Kidney epithelial cell (primary cell): ENCODE measurements at regions not wholly inside any gene's neighbourhood (a gene's known extent, or its start where the extent isn't known, plus 50 kb on each side); places are given as distances from the start of the nearest gene placed in this dataset.

Experiments
- DNase-seq: peaks from one replicate; pipeline ENCODE4 v3.0.0-alpha.2; 2010; ENCODE audit warnings: low read depth
- H3K27me3 ChIP-seq: 2 replicates; pipeline ENCODE4 v1.6.0; 2011; ENCODE audit warnings: low read length; ENCODE audit not compliant: control insufficient read depth, insufficient read depth
- H3K36me3 ChIP-seq: 2 replicates; pipeline ENCODE4 v1.5.1; 2011; ENCODE audit warnings: low read length; ENCODE audit not compliant: control insufficient read depth, insufficient read depth
- H3K4me3 ChIP-seq: 2 replicates; pipeline ENCODE4 v1.5.1; 2011; ENCODE audit warnings: low read depth, mild to moderate bottlenecking, control low read depth, low read length
- TF ChIP-seq, protein P1 (sequence below): IDR thresholded peaks from 2 replicates; pipeline ENCODE4 v1.5.1; 2011; ENCODE audit warnings: mild to moderate bottlenecking, moderate library complexity, low read length, control low read depth, inconsistent platforms; ENCODE audit not compliant: insufficient read depth, poor library complexity, severe bottlenecking

DNA sequence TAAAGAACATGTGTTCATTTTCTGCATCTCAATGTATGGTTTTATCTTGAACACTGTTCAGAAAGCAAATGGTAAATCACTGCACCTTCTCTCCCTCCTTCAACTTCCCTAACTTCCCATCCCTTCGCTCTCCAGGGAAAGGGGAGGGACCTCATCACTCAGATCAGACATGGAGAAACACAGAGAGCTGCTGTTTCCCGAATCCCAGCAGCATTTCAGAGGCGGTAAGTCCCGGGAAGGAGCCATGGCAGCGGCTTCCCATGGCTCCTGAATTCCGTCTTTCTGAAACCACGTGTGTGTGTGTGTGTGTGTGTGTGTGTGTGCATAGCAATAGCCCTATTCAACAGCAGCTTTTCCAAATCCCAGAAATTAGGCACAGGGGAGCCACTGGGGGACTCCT is 125.4 kb upstream of the TMCC3 start:
- H3K4me3 ChIP-seq: no peak overlapping the region
- TF ChIP-seq, protein P1, sequence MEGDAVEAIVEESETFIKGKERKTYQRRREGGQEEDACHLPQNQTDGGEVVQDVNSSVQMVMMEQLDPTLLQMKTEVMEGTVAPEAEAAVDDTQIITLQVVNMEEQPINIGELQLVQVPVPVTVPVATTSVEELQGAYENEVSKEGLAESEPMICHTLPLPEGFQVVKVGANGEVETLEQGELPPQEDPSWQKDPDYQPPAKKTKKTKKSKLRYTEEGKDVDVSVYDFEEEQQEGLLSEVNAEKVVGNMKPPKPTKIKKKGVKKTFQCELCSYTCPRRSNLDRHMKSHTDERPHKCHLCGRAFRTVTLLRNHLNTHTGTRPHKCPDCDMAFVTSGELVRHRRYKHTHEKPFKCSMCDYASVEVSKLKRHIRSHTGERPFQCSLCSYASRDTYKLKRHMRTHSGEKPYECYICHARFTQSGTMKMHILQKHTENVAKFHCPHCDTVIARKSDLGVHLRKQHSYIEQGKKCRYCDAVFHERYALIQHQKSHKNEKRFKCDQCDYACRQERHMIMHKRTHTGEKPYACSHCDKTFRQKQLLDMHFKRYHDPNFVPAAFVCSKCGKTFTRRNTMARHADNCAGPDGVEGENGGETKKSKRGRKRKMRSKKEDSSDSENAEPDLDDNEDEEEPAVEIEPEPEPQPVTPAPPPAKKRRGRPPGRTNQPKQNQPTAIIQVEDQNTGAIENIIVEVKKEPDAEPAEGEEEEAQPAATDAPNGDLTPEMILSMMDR: no peak
- H3K36me3 ChIP-seq: no peaks in the 10 kb centered on the region
- no peaks in the 10 kb centered on the region for H3K27me3 ChIP-seq
- DNase-seq: no peak

DNA sequence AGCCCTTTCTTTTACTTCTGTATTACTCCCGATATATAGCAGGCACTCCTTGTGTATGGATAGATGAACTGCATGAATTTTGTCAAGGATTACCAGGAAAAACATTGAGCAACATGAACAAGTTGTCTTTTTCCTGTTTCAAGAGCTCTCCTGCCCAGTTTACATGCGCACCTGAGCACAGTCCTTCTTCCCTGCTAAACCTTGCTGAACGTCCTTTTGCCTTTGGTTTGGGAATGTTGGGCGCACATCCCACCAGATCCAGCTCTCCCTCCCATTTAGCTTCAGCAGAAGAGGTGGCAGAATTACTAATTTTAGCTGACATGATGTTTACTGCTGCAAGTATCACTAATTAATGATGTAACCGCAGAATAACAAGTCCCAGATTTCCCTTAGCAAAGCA is 121.4 kb upstream of the TMCC3 start:
- no peaks in the 10 kb centered on the region for H3K27me3 ChIP-seq
- no peaks in the 10 kb centered on the region for H3K36me3 ChIP-seq
- H3K4me3 ChIP-seq: no peak overlapping the region
- TF ChIP-seq, protein P1: no peak
- no peak for DNase-seq

DNA sequence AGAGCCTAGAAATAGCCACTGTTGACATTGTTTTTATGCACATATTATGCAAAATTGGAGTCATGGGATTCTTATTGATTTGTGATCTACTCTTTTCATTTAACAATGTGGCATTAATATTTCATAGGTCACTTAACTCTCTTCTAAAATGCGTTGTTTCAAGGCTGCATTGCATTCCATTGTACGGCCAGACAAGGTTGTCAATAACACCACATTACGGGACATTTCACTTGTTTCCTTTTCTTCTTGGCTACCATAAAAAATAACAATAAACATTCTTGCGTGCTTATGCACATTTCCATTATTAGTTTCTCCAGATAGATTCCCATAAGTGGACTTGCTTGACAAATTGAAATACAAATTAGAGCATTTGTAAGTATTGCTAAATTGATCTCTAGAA is 120.8 kb upstream of the TMCC3 start:
- Histone ChIP-seq H3K27me3 (no peaks in the 10 kb centered on the region), H3K4me3 (no peak overlapping the region)

DNA sequence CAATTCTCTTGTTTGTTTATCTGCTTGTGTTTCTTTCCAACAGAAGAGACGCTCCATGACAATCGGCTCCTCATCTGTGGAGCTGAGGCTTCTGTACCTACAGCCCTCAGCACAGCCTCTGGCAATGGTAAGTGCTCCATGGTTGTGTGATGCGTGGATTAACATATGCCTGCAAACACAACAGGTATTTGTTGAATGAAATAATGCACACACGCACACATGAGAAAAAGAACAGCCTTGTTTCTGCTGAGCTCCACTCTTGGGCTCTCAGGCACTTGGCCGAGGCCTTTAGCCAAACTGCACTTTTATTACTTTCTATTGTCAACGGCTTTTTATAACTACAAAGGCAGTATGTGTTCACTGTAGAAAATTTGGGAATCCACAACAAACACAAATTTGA is 120.4 kb upstream of the TMCC3 start:
- Histone ChIP-seq H3K36me3 (no peaks in the 10 kb centered on the region), H3K4me3 (no peak overlapping the region), H3K27me3 (no peaks in the 10 kb centered on the region)
- TF ChIP-seq, protein P1: no peak
- no peak for DNase-seq

More for the DNA sequence above, 120.8 kb upstream of the TMCC3 start:
- DNase-seq: no peak
- H3K36me3 ChIP-seq: no peaks in the 10 kb centered on the region
- TF ChIP-seq, protein P1: no peak

DNA sequence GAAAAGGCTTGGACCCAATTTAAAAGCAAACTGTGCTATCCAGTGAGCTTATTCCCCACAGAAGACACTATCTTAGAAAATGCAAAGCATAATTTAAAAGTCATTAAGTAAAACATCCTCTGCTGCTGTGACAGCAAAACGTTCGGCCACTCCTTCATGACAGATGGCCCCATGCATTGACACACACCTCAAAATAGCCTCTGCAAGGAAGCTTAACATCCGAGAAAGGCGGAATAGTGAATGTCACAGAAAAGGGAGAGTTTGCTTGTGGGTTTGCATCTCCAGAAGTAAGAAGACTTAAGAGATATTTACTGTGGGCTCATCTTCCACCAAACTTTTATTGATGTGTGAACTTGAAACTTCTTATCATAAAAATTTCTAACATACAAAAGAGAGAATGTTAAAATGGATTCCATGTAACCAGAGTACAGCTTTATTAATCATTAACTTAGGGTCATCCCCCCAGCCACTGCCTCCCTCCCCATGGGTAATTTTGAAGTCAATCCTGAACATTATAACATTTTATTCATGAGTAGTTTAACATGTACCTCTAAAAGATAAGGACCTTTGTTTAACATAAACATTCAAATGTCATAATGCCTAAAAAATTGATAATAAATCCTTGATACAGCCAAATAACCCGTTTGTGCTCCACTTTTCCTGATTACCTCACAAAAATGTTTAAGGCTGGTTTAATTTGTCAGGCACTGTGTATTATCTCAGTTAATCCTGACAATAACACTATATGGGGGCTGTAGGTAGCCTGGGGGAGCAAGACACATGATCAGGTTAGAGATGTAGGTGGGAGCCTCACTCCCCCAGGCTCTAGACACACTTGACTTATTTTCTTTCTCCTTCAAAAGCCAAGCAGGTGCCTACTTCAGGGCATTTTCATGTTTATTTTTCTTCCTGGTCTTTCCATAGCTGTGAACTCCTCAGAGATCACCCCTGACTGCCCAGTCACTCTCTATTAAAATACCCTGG is 119.7 kb upstream of the TMCC3 start:
- no peak overlapping the region for H3K4me3 ChIP-seq
- no peaks in the 10 kb centered on the region for H3K27me3 ChIP-seq
- no peaks in the 10 kb centered on the region for H3K36me3 ChIP-seq
- DNase-seq: no peak
- TF ChIP-seq, protein P1: no peak

DNA sequence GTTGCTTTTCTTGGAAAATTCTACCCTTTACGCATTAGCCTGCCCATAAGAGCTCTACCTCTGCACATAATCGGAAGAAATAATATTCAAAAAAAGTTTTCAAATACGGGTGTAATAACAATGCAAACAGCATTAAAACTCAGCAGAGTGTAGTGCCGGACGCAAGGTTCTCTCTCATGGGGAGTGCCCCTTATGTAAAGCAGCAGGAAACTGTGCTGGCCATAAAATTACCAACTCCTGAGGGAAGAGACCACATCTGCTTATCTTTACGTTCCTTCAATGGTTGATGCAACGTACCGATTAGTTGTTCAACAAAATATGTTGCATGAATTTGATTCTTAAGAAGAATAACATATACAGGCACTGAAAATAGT is 118.7 kb upstream of the TMCC3 start:
- Histone ChIP-seq H3K4me3 (no peak overlapping the region), H3K36me3 (no peaks in the 10 kb centered on the region), H3K27me3 (no peaks in the 10 kb centered on the region)
- TF ChIP-seq, protein P1: no peak
- no peak for DNase-seq
